GM12878 (cell line): ENCODE measurements at regions not wholly inside any gene's neighbourhood (a gene's known extent, or its start where the extent isn't known, plus 50 kb on each side); places are given as distances from the start of the nearest gene placed in this dataset.

Experiments used
- ATF2 ChIP-seq: IDR thresholded peaks from 2 replicates; pipeline ENCODE4 v1.6.1; 2012; ENCODE audit warnings: low read length, inconsistent platforms
- ATF7 ChIP-seq: fragments of 450-650 bp; IDR thresholded peaks from 2 replicates; pipeline ENCODE4 v1.6.1; 2016; ENCODE audit warnings: low read depth, mild to moderate bottlenecking
- CEBPB ChIP-seq, 2 experiments: fragments of 150-350 bp in 1 of 2; IDR thresholded peaks; 2 replicates each; pipeline ENCODE4 v1.6.1; 2012 to 2014; ENCODE audit warnings: low read depth in 2 of 2, low read length in 2 of 2, borderline replicate concordance in 1 of 2, inconsistent platforms in 1 of 2
- CTCF ChIP-seq, 3 experiments: IDR thresholded peaks in 2 of 3; conservative IDR thresholded peaks in 1 of 3; 2 replicates each; pipeline ENCODE4 v1.5.1; 2011; ENCODE audit warnings: low read depth in 3 of 3, low read length in 3 of 3, mild to moderate bottlenecking in 3 of 3, control low read depth in 2 of 3, moderate library complexity in 2 of 3, inconsistent platforms in 1 of 3, mixed read lengths in 1 of 3; ENCODE audit not compliant: control insufficient read depth in 2 of 3, insufficient read depth in 1 of 3; ENCODE audit errors: extremely low read depth in 1 of 3
- FOXK2 ChIP-seq: fragments of 450-650 bp; IDR thresholded peaks from 2 replicates; pipeline ENCODE4 v1.6.1; 2017; ENCODE audit warnings: mild to moderate bottlenecking, moderate library complexity
- PKNOX1 ChIP-seq: fragments of 450-650 bp; IDR thresholded peaks from 2 replicates; pipeline ENCODE4 v1.6.1; 2016; ENCODE audit warnings: mild to moderate bottlenecking
- POLR2A ChIP-seq: IDR thresholded peaks from 2 replicates; pipeline ENCODE4 v1.6.1; 2011; ENCODE audit warnings: low read depth, mild to moderate bottlenecking, low read length
- POU2F2 ChIP-seq: IDR thresholded peaks from 3 replicates; pipeline ENCODE4 v1.6.1; 2011; ENCODE audit warnings: low read depth, mild to moderate bottlenecking, low read length, borderline replicate concordance
- SP1 ChIP-seq: IDR thresholded peaks from one replicate; pipeline ENCODE4 v1.6.1; 2011; ENCODE audit warnings: low read depth, low read length
- SPI1 ChIP-seq: IDR thresholded peaks from 2 replicates; pipeline ENCODE4 v1.6.1; 2011; ENCODE audit warnings: low read depth, mild to moderate bottlenecking, low read length, moderate library complexity, borderline replicate concordance; ENCODE audit not compliant: insufficient read depth
- ZBTB40 ChIP-seq: fragments of 450-650 bp; IDR thresholded peaks from 2 replicates; pipeline ENCODE4 v1.6.1; 2016; ENCODE audit warnings: mild to moderate bottlenecking, moderate library complexity, borderline replicate concordance
- ZNF274 ChIP-seq: IDR thresholded peaks from one replicate; pipeline ENCODE4 v1.8.0; 2011; ENCODE audit not compliant: insufficient read length, insufficient read depth
- ZZZ3 ChIP-seq: IDR thresholded peaks from 2 replicates; pipeline ENCODE4 v1.6.1; 2011; ENCODE audit warnings: low read depth; ENCODE audit not compliant: control insufficient read depth, insufficient read length
- TF ChIP-seq, protein P1 (sequence below): IDR thresholded peaks from 2 replicates; pipeline ENCODE4 v1.6.1; 2011; ENCODE audit warnings: borderline replicate concordance, low read depth, mild to moderate bottlenecking, moderate library complexity, low read length; ENCODE audit not compliant: insufficient read depth, poor library complexity, severe bottlenecking

GRCh38 chr1:208928349-208929010, 655.0 kb upstream of the CAMK1G start:
- no peak for TF ChIP-seq ATF7
- no peak for TF ChIP-seq CTCF (IDR thresholded peaks at IDR 0.05 in 2 of 3, conservative IDR thresholded peaks at IDR 0.05 in 1 of 3; ENCODE audit: control insufficient read depth in 2 of 3, extremely low read depth in 1 of 3, insufficient read depth in 1 of 3, low read depth in 3 of 3, low read length in 3 of 3)
- TF ChIP-seq POU2F2: no peak
- TF ChIP-seq, protein P1, sequence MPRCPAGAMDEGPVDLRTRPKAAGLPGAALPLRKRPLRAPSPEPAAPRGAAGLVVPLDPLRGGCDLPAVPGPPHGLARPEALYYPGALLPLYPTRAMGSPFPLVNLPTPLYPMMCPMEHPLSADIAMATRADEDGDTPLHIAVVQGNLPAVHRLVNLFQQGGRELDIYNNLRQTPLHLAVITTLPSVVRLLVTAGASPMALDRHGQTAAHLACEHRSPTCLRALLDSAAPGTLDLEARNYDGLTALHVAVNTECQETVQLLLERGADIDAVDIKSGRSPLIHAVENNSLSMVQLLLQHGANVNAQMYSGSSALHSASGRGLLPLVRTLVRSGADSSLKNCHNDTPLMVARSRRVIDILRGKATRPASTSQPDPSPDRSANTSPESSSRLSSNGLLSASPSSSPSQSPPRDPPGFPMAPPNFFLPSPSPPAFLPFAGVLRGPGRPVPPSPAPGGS: no peak
- no peak for TF ChIP-seq ZNF274
- no peak for TF ChIP-seq POLR2A
- no peak for TF ChIP-seq PKNOX1
- TF ChIP-seq FOXK2: no peak
- no peak for TF ChIP-seq ZBTB40
- TF ChIP-seq SPI1: no peak
- TF ChIP-seq SP1: no peak
- no peak for TF ChIP-seq ZZZ3
- TF ChIP-seq CEBPB (IDR thresholded peaks at IDR 0.05; ENCODE audit: borderline replicate concordance in 1 of 2, low read depth in 2 of 2, low read length in 2 of 2): no peak
- no peak for TF ChIP-seq ATF2
